ENCODE measurements at regions not wholly inside any gene's neighbourhood (a gene's known extent, or its start where the extent isn't known, plus 50 kb on each side); places are given as distances from the start of the nearest gene placed in this dataset.

DNA sequence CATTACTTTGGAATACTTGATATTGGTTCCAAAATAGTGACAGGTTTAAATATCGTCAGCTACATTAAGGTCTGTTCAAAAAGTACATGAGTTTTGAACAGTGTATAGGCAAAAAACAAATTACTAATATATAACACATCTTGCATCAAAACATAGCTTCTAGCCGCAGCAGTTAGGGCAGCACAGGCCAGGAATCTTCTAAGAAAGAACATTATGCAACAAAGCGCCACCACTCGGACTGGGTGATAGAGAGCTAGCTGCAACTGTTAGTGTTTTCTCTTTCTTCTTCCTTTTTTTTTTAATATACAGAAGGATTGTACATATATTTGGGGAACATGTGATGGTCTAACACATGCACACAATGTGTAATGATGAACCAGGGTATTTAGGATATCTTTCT lies 504.5 kb downstream of the NR2F1-AS1 start:
- WGBS (ENCODE audit: insufficient coverage), result no CpG with 5 or more reads among the region's 4 CpGs
- H3K9me3 ChIP-seq (ENCODE audit: control extremely low read depth in 1 of 3, control insufficient read depth in 2 of 3, insufficient read depth in 1 of 3, low read length in 2 of 3), result no peaks in the 10 kb centered on the region
- CTCF ChIA-PET, result no interaction called here

DNA sequence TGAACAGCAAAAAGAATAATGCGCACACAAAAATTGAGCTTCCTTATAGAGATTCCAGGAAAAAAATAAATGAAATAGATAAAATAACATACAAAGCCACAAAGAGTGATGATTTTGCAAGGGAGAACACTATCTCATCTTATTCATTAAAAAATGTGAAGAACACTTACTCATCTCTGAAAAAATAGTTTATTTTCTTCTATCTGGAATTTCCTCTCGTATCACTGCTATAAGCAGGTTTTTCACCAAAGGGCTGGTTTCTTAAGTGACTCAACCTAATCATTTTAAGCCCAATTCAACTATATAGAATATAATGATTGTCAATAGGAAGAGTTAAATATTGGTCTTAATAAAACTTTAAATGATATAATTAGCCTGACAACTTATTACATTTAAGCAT lies 504.9 kb downstream of the NR2F1-AS1 start:
- WGBS (ENCODE audit: insufficient coverage), result no CpG with 5 or more reads among the region's 2 CpGs
- Histone ChIP-seq H3K9ac (ENCODE audit: low read length) (no peak overlapping the region), H3K9me3 (ENCODE audit: control extremely low read depth in 1 of 3, control insufficient read depth in 2 of 3, insufficient read depth in 1 of 3, low read length in 2 of 3) (no peaks in the 10 kb centered on the region)

More for the DNA sequence above, 504.5 kb downstream of the NR2F1-AS1 start:
- no peaks in the 10 kb centered on the region for H3K36me3 ChIP-seq (replicated peaks in 1 of 2; ENCODE audit: control extremely low read depth in 1 of 2, control insufficient read depth in 1 of 2, extremely low read depth in 1 of 2, insufficient read depth in 2 of 2, low read length in 1 of 2)
- H2AFZ ChIP-seq (ENCODE audit: insufficient read depth, low read depth, low read length, poor library complexity, severe bottlenecking), result no peak overlapping the region
- no peaks in the 10 kb centered on the region for H3K27me3 Mint-ChIP-seq
- H3K4me1 Mint-ChIP-seq, result no peaks in the 10 kb centered on the region
- no peaks in the 10 kb centered on the region for H3K9me3 Mint-ChIP-seq (ENCODE audit: insufficient read depth)
- H3K9ac ChIP-seq (ENCODE audit: low read length), result no peak overlapping the region
- ATAC-seq (ENCODE audit: low read depth) (no peak), DNase-seq (no peak)
- no peaks in the 10 kb centered on the region for H3K79me2 ChIP-seq (ENCODE audit: control insufficient read depth, insufficient read depth, low read length)
- no peaks in the 10 kb centered on the region for H3K27me3 ChIP-seq (replicated peaks in 1 of 4; ENCODE audit: control extremely low read depth in 1 of 4, control insufficient read depth in 3 of 4, insufficient read depth in 4 of 4, low read length in 3 of 4)
- POLR2A ChIA-PET, result no interaction called here
- H4K20me1 ChIP-seq (ENCODE audit: control insufficient read depth, insufficient read depth, low read length, poor library complexity, severe bottlenecking), result no peaks in the 10 kb centered on the region
- H3K27ac Mint-ChIP-seq, result no peak overlapping the region
- no peak for TF ChIP-seq EZH2 (IDR thresholded peaks at IDR 0.05; ENCODE audit: borderline replicate concordance, insufficient read depth, low read depth, low read length, poor library complexity, severe bottlenecking)
- TF ChIP-seq, protein P1, sequence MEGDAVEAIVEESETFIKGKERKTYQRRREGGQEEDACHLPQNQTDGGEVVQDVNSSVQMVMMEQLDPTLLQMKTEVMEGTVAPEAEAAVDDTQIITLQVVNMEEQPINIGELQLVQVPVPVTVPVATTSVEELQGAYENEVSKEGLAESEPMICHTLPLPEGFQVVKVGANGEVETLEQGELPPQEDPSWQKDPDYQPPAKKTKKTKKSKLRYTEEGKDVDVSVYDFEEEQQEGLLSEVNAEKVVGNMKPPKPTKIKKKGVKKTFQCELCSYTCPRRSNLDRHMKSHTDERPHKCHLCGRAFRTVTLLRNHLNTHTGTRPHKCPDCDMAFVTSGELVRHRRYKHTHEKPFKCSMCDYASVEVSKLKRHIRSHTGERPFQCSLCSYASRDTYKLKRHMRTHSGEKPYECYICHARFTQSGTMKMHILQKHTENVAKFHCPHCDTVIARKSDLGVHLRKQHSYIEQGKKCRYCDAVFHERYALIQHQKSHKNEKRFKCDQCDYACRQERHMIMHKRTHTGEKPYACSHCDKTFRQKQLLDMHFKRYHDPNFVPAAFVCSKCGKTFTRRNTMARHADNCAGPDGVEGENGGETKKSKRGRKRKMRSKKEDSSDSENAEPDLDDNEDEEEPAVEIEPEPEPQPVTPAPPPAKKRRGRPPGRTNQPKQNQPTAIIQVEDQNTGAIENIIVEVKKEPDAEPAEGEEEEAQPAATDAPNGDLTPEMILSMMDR (IDR thresholded peaks at IDR 0.05), result no peak
- H3K4me3 Mint-ChIP-seq, result no peak overlapping the region
- H3K4me1 ChIP-seq (ENCODE audit: control insufficient read depth in 2 of 2, insufficient read depth in 2 of 2, low read length in 2 of 2), result no peaks in the 10 kb centered on the region
- H3K27ac ChIP-seq (ENCODE audit: low read length in 2 of 2), result no peak overlapping the region
- H3K4me3 ChIP-seq (ENCODE audit: control extremely low read depth in 1 of 5, extremely low read depth in 1 of 5, insufficient read depth in 1 of 5, low read depth in 2 of 5, low read length in 4 of 5), result no peak overlapping the region
- no peak overlapping the region for H3K4me2 ChIP-seq (replicated peaks; ENCODE audit: low read depth, low read length, poor library complexity, severe bottlenecking)
- intact Hi-C loops (cut with micrococcal nuclease), result no loop called here

More for the DNA sequence above, 504.9 kb downstream of the NR2F1-AS1 start:
- no peaks in the 10 kb centered on the region for H3K27me3 ChIP-seq (replicated peaks in 1 of 4; ENCODE audit: control extremely low read depth in 1 of 4, control insufficient read depth in 3 of 4, insufficient read depth in 4 of 4, low read length in 3 of 4)
- no peak overlapping the region for H3K27ac ChIP-seq (ENCODE audit: low read length in 2 of 2)
- no peaks in the 10 kb centered on the region for H3K36me3 ChIP-seq (replicated peaks in 1 of 2; ENCODE audit: control extremely low read depth in 1 of 2, control insufficient read depth in 1 of 2, extremely low read depth in 1 of 2, insufficient read depth in 2 of 2, low read length in 1 of 2)
- H3K4me1 ChIP-seq (ENCODE audit: control insufficient read depth in 2 of 2, insufficient read depth in 2 of 2, low read length in 2 of 2), result no peaks in the 10 kb centered on the region
- H3K4me2 ChIP-seq (replicated peaks; ENCODE audit: low read depth, low read length, poor library complexity, severe bottlenecking), result no peak overlapping the region
- POLR2A ChIA-PET, result no interaction called here
- no peaks in the 10 kb centered on the region for H3K27me3 Mint-ChIP-seq
- H3K9me3 Mint-ChIP-seq (ENCODE audit: insufficient read depth), result no peaks in the 10 kb centered on the region
- H3K27ac Mint-ChIP-seq, result no peak overlapping the region
- no peak overlapping the region for H3K4me3 Mint-ChIP-seq
- H3K4me1 Mint-ChIP-seq, result no peaks in the 10 kb centered on the region
- ATAC-seq (ENCODE audit: low read depth) (no peak), DNase-seq (no peak)
- intact Hi-C loops (cut with micrococcal nuclease), result no loop called here
- H3K4me3 ChIP-seq (ENCODE audit: control extremely low read depth in 1 of 5, extremely low read depth in 1 of 5, insufficient read depth in 1 of 5, low read depth in 2 of 5, low read length in 4 of 5), result no peak overlapping the region
- no peak for TF ChIP-seq EZH2 (IDR thresholded peaks at IDR 0.05; ENCODE audit: borderline replicate concordance, insufficient read depth, low read depth, low read length, poor library complexity, severe bottlenecking)
- TF ChIP-seq, protein P1 (IDR thresholded peaks at IDR 0.05), result no peak
- no peaks in the 10 kb centered on the region for H3K79me2 ChIP-seq (ENCODE audit: control insufficient read depth, insufficient read depth, low read length)
- H2AFZ ChIP-seq (ENCODE audit: insufficient read depth, low read depth, low read length, poor library complexity, severe bottlenecking), result no peak overlapping the region
- CTCF ChIA-PET, result no interaction called here
- H4K20me1 ChIP-seq (ENCODE audit: control insufficient read depth, insufficient read depth, low read length, poor library complexity, severe bottlenecking), result no peaks in the 10 kb centered on the region

All from B cell (primary cell).